KOPT-K1 (cell line): ENCODE measurements at regions not wholly inside any gene's neighbourhood (a gene's known extent, or its start where the extent isn't known, plus 50 kb on each side); places are given as distances from the start of the nearest gene placed in this dataset.
A peak's percentile ranks its signal among the peaks of the same experiment; 100 is the strongest.
"Not testable (repeated sequence)": the region's sequence is repeated elsewhere in the genome, so short reads cannot be mapped to it uniquely, and the experiment has no call there.

Source experiments
- H3K27ac ChIP-seq: fragments of 200-600 bp; sonication (generic); 2 replicates; pipeline ENCODE4 v1.5.1; 2016; ENCODE audit warnings: antibody characterized with exemption, mild to moderate bottlenecking, low read depth, low read length; ENCODE audit not compliant: poor library complexity, severe bottlenecking
- H3K36me3 ChIP-seq: fragments of 200-600 bp; sonication (generic); 2 replicates; pipeline ENCODE4 v1.5.1; 2017; ENCODE audit warnings: antibody characterized with exemption, mild to moderate bottlenecking, low read length, moderate library complexity; ENCODE audit not compliant: insufficient read depth
- H3K9me3 ChIP-seq: fragments of 200-600 bp; sonication (generic); 2 replicates; pipeline ENCODE4 v1.5.1; 2017; ENCODE audit warnings: antibody characterized with exemption, low read length, mild to moderate bottlenecking; ENCODE audit not compliant: insufficient read depth, poor library complexity, severe bottlenecking

DNA sequence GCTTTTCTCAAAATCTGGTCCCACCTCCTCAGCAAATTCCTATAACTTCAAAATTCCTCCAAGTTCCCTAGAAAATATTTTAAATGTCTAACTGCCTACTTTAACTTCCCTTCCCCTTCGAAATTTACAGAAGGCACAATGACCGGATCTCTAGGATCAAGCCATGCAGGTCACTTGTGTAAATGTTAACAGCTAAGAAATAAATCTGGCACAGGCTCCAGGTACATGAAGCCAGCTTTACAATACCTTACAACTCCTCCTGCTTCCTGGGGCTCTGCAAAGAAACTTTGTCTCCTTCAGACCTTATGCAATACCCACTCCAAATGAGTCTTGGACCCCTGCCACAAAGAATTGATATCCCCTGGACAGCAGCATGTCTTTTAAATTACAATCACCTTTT is 1164.2 kb downstream of the BRINP3 start:
- Histone ChIP-seq H3K36me3 (no peaks in the 10 kb centered on the region), H3K9me3 (no peaks in the 10 kb centered on the region), H3K27ac (no peak overlapping the region)

DNA sequence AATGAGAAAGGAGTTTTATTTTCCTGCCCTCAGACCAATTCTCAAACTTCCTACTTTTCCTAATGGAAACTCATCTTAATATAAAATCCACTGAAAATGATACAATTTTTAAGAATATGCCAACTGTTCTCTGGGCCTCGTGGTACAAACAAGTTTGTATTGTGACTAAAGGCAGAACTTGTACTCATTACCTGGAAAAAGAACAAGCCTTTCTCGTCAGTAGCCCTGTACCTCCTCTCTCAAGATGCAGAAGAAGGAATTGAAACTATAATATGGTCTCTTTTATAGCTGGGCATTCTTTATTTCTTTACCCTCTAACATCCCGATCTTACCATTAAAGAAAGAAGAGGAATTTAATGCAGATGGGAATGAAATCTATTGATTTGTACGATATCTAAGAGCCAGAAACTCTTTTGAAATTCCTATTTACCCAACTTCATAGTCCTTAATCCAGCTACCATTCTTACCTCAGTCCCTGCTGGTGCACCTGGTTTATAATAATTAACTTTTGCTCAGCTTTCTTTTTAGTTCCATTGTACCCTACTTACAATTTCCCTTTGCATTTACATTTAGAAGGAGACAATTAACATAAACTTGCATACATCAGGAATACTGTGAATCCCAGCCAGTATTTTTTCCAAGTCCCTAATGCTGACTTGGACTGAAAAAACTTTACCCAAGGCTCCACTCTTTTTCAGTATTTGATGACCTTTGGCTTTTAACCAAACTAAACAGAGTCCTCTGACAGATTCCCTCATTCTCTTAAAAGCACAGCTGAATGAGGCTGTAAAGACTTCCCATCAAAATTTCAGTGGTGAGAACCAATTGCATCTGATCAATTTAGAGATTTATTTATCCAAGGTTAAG is 1162.4 kb downstream of the BRINP3 start:
- no peaks in the 10 kb centered on the region for H3K36me3 ChIP-seq
- H3K27ac ChIP-seq: no peak overlapping the region
- H3K9me3 ChIP-seq: no peaks in the 10 kb centered on the region

DNA sequence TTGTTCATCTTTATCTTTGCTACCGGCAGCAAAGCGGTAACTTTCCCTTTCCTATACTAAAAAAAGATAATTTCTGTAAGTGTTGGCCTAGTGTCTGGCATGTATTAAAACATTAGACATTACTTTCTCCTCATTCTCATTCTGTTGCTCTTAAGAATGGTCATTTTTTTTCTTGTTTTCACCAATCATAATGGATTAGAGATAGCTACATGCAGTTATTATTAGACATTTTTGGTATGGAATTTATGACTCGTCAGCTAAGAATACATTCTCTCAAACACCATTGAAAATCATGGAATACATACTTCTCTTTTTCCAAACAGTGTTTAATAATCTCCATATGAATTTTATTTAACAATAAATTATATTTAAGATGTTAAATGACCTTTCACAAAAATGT is 1154.6 kb downstream of the BRINP3 start:
- H3K27ac ChIP-seq: no peak overlapping the region
- no peaks in the 10 kb centered on the region for H3K36me3 ChIP-seq
- H3K9me3 ChIP-seq: no peaks in the 10 kb centered on the region

- not testable (repeated sequence) for H3K9me3 ChIP-seq, H3K27ac ChIP-seq, H3K36me3 ChIP-seq
Measured at GRCh38 chr1:189331071-189331470, 1146.6 kb downstream of the BRINP3 start.

GRCh38 chr1:189336115-189337100 is 1141.3 kb downstream of the BRINP3 start:
- Histone ChIP-seq H3K27ac (no peak overlapping the region), H3K36me3 (no peaks in the 10 kb centered on the region), H3K9me3 (peaks cover 8% of the 10 kb centered on the region)

DNA sequence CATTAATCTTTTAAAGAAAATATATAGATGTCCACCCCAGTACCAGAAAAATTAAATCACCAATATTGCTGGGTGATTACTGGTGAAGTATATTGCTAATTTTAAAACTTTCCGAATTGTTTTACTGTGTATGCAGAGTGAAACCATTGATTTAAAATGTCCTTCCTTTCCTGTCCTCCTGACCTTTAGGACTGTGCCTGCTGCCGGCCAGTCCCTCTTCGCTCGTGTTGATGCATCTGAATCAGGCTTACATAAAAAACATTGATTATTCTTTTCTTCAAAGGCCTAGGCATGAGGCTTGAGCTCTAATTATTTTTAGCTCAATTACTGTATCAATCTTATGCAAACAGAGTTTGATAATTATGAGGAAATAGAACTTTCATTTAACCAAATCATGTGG is 1128.1 kb downstream of the BRINP3 start:
- Histone ChIP-seq H3K9me3 (no peaks in the 10 kb centered on the region), H3K36me3 (no peaks in the 10 kb centered on the region), H3K27ac (no peak overlapping the region)

GRCh38 chr1:189350983-189351616 is 1126.6 kb downstream of the BRINP3 start:
- peak overlapping the region; percentile 45 for H3K27ac ChIP-seq
- no peaks in the 10 kb centered on the region for H3K9me3 ChIP-seq
- no peaks in the 10 kb centered on the region for H3K36me3 ChIP-seq

DNA sequence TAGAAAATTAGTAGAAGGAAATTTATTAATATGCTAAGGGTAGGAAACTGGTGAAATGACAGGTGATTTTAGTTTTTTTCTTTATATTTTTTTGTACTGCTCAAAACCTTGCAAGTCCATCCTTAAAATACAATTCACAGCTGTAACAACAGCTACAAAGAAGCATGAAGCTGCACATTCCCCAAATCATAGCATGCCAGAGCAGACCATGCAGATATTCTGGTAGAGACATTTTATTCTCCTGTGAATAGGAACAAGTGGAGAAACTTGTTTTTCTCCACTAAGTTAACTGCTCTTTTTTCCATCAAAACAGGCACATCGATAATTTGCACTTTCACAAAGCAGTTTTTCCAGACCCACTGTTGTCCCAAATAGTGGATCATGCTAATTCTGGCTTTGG is 1125.7 kb downstream of the BRINP3 start:
- Histone ChIP-seq H3K36me3 (no peaks in the 10 kb centered on the region), H3K27ac (no peak overlapping the region), H3K9me3 (no peaks in the 10 kb centered on the region)

- no peaks in the 10 kb centered on the region for H3K36me3 ChIP-seq
- H3K27ac ChIP-seq: no peak overlapping the region
- no peaks in the 10 kb centered on the region for H3K9me3 ChIP-seq
Measured at GRCh38 chr1:189356206-189356605, 1121.5 kb downstream of the BRINP3 start.

DNA sequence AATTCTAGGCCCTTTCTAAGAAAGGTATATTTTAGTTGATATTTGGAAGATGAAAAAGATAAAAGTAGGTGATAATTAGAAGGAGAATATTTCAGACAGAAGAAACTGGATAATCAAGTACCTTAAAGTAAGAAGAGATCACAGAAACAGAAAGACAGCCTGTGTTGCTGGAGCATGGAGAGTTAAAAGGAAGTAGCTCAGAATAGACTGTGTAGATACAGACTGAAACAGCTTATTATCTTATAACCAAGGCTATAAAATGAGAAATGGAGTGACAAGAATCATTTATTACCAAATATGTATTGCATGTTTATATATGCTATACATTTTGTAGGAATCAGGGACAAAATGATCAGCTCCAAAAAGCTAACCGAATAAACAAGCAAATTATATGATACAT is 1120.3 kb downstream of the BRINP3 start:
- Histone ChIP-seq H3K9me3 (no peaks in the 10 kb centered on the region), H3K36me3 (no peaks in the 10 kb centered on the region), H3K27ac (no peak overlapping the region)

DNA sequence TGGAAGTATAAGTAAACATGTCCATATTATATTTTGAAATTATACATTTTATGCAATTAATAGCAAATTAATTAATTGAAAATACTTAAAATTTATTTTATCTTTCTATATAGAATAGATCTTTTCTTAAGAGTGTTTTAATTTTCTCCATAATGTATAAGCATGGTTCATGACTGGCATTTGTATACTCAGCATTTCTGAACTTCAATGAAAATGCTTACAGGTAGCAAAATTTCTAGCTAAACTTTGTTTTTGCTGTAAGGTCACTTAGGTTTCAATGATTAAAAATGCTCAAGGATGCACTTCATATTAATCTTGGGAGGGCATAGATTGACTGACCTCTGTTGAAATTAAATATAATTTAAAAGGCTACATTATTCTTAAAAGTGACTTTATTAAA is 1108.1 kb downstream of the BRINP3 start:
- no peaks in the 10 kb centered on the region for H3K36me3 ChIP-seq
- no peak overlapping the region for H3K27ac ChIP-seq
- no peaks in the 10 kb centered on the region for H3K9me3 ChIP-seq

GRCh38 chr1:189374816-189375215 is 1102.8 kb downstream of the BRINP3 start:
- no peaks in the 10 kb centered on the region for H3K36me3 ChIP-seq

GRCh38 chr1:189405419-189405818 is 1072.2 kb downstream of the BRINP3 start:
- Histone ChIP-seq H3K36me3 (no peaks in the 10 kb centered on the region), H3K27ac (no peak overlapping the region), H3K9me3 (no peaks in the 10 kb centered on the region)

More at GRCh38 chr1:189374816-189375215, 1102.8 kb downstream of the BRINP3 start:
- Histone ChIP-seq H3K27ac (no peak overlapping the region), H3K9me3 (no peaks in the 10 kb centered on the region)

DNA sequence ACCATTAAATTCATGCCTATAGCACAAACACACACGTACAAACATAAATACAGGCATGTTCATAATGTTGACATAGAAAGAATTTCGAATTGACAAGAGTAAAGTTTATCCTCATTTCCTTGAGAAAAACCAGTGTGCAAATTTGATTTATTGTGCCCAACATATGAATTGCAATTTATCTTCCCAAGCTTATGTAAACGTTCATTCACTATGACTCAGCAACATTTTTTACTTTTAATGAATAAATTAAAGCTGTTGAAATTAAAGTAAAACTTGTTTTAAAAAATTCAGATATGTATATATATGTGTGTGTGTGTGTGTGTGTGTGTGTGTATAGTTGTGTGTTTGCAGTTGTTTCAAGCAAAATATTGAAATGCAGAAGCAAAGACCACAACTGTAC is 1067.9 kb downstream of the BRINP3 start:
- H3K36me3 ChIP-seq: no peaks in the 10 kb centered on the region
- H3K9me3 ChIP-seq: no peaks in the 10 kb centered on the region
- no peak overlapping the region for H3K27ac ChIP-seq

DNA sequence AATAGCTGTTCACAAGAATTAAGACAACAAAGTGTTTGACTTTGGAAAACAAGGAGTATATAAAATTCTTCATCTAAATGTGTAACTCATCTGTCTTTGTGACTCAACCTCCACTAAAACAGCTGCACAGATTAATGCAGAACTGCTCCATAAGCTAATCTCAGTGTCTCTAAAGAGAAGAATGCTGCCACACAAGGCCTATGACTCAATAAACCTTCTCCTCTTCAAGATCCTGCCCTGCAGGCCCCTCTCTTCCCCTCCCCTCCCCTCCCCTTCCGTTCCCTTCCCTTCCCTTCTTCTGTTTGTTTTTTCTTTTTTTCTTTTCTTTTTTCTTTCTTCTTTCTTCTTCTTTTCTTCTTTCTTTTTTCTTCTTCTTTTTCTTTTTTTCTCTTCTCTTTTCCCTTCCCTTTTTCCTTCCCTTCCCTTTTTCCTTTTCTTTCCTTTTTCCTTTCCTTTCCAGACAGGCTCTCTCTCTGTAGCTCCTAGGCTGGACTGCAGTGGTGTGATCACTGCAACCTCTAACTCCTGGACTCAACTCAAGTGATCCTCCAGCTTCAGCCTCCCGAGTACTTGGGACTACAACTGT is 1052.8 kb downstream of the BRINP3 start:
- no peak overlapping the region for H3K27ac ChIP-seq
- no peaks in the 10 kb centered on the region for H3K9me3 ChIP-seq
- no peaks in the 10 kb centered on the region for H3K36me3 ChIP-seq
